Fibroblast of skin of scalp (primary cell): ENCODE measurements at regions not wholly inside any gene's neighbourhood (a gene's known extent, or its start where the extent isn't known, plus 50 kb on each side); places are given as distances from the start of the nearest gene placed in this dataset.
A peak's percentile ranks its signal among the peaks of the same experiment; 100 is the strongest.

ENCODE experiments used
- DNase-seq: peaks from one replicate; pipeline ENCODE4 v3.0.0-alpha.2; 2013

DNA sequence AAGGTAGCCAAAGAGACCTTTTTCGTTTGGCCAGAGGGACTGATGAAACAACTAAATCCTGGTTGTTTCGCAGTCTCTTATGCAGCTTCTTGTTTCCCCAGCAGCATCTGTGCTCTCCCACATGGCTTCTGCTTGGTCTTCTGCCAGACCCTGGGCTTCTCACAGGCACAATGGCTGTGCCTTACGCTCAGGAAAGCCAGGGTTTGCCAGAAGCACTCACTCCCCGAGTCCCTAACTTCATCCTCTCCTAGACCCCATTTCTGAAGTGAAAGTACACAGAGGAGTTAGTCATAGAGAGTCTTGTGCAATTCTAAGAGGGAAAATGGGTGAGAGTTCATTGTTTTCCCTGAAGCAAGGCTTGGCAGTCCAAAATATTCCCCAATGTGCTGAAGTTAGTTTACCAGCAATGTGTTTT, 121.7 kb downstream of the EVX1 start:
- DNase-seq = peak; percentile 33

GRCh38 chr7:27367179-27367932, 124.8 kb downstream of the EVX1 start:
- DNase-seq = no peak

- DNase-seq = no peak
Measured at GRCh38 chr7:27367933-27368549, 125.4 kb downstream of the EVX1 start.

GRCh38 chr7:27374958-27375841, 132.6 kb downstream of the EVX1 start:
- DNase-seq = no peak

GRCh38 chr7:27375958-27376357, 133.4 kb downstream of the EVX1 start:
- DNase-seq = no peak

DNA sequence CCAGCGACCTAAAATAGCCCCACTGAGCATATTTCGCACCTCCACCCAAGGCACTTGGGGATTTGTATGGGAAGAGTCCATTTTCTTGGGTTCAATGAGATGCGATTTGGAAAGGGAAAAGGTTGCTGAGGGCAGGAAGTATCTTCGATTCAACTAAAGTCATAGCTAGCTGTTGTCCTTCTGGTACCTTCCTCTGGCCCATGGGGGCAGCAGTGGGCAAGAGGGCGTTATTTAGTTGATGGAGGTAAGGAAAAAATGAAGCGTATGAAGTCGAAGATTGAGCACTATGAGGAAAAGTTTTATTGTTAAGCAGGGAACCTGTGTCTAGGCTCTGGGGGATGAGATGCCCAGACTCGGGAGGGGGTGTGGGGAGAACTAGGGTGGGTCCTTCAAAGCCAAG, 135.4 kb downstream of the EVX1 start:
- no peak for DNase-seq

DNA sequence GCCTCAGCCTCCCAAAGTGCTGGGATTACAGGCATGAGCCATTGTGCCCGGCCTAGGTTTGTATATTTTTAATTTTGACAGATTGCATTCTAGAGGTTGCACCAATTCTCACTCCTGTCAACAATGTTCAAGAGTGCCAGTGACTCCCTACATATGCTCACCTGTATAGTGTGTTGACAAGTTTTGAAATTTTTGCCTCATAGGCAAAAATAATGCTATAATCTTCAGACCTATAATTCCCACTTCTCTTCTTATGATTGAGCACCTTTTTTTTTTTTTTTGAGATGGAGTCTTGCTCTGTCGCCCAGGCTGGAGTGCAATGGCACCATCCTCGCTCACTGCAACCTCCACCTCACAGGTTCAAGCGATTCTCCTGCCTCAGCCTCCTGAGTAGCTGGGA, 139.7 kb downstream of the EVX1 start:
- no peak for DNase-seq

DNA sequence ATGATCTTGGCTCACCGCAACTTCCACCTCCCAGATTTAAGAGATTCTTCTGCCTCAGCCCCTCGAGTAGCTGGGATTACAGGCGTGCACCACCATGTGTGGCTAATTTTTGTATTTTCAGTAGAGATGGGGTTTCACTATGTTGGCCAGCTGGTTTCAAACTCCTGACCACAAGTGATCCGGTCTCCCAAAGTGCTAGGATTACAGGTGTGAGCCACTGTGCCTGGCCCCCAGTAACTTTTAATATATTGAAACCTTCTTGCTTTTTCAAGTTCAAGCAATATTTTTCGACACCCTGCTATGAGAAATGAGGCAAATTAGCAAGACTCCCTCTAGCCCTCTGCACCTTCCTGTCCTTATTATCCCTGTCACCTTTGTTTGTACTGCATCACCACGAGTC, 144.0 kb downstream of the EVX1 start:
- DNase-seq = no peak

GRCh38 chr7:27387864-27388263, 145.3 kb downstream of the EVX1 start:
- DNase-seq = no peak

GRCh38 chr7:27388561-27388960, 146.0 kb downstream of the EVX1 start:
- no peak for DNase-seq

DNA sequence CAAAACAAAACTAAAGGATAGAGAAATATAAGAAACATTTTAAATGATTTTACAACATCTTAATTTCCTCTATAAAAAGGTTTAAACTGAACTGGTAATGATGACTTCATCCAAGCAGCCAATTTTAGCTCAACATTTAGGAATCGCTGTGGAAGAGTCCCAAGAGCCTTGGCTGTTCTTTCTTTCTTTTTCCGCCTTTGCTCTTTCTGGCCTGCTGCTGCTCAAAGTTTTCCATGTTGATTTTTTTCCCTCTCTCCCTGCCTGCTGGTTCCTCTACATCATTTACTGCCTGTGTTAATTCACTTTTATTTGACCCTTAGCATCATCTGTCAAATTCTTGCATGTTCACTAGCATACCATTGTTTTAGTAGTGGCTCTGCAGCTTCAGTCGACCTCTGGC, 146.9 kb downstream of the EVX1 start:
- no peak for DNase-seq

GRCh38 chr7:27392477-27392876, 149.9 kb downstream of the EVX1 start:
- DNase-seq = no peak

DNA sequence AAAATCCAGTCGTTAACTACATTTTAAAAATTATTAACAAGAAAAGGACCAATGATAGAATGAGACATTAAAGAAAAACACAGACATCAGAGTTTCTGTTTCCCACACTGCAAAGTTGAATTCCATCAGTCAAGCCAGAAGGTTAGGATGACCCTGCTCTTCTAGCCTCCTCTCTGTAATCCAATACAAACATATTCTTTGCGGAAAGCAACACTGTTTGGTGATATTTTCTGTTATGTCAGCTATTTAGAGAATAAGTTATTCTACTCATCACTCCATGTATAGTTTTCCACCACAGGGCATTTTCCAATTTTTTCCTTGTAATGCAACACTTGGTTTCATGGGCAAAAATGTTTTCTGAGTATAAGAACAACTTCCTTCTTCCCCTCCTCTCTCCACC, 152.3 kb downstream of the EVX1 start:
- DNase-seq = no peak

GRCh38 chr7:27395626-27396025, 153.0 kb downstream of the EVX1 start:
- DNase-seq = no peak

DNA sequence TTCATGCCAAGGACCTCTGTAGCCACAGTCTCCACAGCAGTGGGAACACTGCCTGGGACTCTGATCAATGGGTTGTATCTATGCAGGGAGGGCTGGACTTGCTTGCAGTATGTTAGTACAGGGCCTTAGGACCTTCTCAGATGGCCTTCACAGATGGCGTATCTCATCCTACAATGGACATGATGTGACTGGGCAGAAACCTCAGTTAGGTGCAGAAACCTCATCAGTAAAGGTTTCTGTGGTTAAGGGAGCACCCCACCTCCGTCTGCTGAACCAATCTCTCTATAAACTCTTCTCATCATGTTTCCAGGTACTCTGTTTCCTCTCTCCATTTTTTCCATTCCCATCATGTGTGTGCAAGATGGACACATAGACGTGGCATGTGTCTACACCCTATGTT, 154.9 kb downstream of the EVX1 start:
- DNase-seq = no peak

GRCh38 chr7:27398851-27399250, 156.2 kb downstream of the EVX1 start:
- no peak for DNase-seq

GRCh38 chr7:27399791-27400567, 157.4 kb downstream of the EVX1 start:
- no peak for DNase-seq

DNA sequence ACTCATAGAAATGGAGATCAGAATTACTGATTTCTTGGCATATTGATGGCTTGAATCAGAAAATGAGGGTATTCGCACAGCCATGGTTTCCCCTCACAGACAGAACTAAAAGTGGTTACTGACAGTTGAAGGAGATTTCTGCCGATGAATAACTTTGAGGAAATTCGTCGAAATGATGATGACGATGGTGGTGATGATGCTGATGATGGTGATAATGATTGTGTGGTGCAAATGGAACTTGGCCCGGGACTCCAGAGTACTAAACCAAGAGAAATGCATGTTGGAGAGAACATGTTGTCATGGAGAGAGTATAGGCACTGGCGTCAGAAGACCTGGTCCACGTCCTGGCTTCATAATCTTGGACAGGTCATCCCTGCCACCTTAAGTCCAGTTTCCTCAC, 163.2 kb downstream of the EVX1 start:
- no peak for DNase-seq

- DNase-seq = no peak
Measured at GRCh38 chr7:27409311-27409710, 166.7 kb downstream of the EVX1 start.

DNA sequence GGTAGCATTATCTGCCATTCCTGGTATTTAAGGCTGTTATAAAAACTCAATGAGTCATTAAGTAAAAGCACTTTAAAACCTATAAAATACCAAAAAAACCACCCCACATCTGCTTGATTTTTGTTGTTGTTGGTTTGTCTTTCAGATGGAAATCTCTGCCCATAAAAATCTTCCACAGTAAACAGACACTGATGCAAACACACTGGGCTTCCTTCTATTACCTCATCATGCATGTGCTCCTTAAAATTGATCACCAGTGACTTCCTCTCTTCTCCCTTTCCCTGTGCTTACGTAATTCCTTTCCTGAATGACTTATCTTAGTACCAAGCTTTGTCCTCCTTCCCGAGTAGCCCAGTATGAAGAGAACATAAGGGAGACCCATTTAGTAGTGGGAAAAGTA, 167.2 kb downstream of the EVX1 start:
- no peak for DNase-seq

GRCh38 chr7:27410812-27411544, 168.4 kb downstream of the EVX1 start:
- no peak for DNase-seq

DNA sequence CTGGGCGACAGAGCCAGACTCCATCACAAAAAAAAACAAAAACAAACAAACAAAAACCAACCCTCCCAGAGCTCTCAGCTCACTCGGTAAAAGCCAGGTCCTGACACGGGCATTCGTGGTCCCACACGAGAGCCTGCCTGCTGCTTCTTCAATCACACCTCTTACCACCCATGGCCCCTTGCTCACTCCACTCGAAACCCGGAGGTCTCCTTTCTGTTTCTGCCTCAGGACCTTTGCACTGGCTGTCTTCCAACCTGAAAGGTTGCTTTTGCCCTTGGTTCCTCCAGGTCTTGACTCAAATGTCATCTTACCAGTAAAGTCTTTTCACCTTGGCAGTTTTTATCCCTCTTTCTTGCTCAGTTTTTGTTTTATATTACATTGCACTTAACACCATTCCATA, 169.6 kb downstream of the EVX1 start:
- no peak for DNase-seq
